HFF-Myc (cell line): ENCODE measurements at regions not wholly inside any gene's neighbourhood (a gene's known extent, or its start where the extent isn't known, plus 50 kb on each side); places are given as distances from the start of the nearest gene placed in this dataset.
A peak's percentile ranks its signal among the peaks of the same experiment; 100 is the strongest.

Source experiments
- DNase-seq: peaks from one replicate; pipeline ENCODE4 v3.0.0-alpha.2; 2011; ENCODE audit warnings: low read depth; ENCODE audit errors: extremely low read depth
- H3K4me3 ChIP-seq: replicated peaks from 2 replicates; pipeline ENCODE4 v1.5.1; 2011; ENCODE audit warnings: low read depth, mild to moderate bottlenecking, control low read depth, low read length
- TF ChIP-seq, protein P1 (sequence below): IDR thresholded peaks from 2 replicates; pipeline ENCODE4 v1.5.1; 2012; ENCODE audit warnings: mild to moderate bottlenecking, low read depth, low read length, control low read depth; ENCODE audit errors: missing control alignments

DNA sequence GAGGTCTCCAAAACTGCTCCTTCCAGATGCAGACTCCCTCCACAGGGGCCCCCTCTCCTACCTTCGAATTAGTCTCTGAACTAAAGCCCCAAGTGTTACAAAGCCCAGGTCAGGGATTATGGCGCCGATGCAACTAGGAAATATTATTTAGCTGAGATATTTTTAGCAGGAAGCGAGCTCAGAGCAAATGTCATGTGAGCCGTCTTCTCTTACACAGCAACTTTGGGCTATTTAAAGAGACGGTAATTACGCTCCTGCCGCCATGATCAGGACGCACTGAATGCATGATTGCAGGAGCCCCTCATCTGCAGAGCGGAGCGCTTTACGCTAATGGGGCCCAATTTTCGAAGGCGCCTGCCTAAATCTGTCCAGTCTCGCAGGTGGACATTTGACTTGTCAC lies 55.3 kb upstream of the TARDBP start:
- no peak for DNase-seq
- H3K4me3 ChIP-seq = no peak overlapping the region
- TF ChIP-seq, protein P1, sequence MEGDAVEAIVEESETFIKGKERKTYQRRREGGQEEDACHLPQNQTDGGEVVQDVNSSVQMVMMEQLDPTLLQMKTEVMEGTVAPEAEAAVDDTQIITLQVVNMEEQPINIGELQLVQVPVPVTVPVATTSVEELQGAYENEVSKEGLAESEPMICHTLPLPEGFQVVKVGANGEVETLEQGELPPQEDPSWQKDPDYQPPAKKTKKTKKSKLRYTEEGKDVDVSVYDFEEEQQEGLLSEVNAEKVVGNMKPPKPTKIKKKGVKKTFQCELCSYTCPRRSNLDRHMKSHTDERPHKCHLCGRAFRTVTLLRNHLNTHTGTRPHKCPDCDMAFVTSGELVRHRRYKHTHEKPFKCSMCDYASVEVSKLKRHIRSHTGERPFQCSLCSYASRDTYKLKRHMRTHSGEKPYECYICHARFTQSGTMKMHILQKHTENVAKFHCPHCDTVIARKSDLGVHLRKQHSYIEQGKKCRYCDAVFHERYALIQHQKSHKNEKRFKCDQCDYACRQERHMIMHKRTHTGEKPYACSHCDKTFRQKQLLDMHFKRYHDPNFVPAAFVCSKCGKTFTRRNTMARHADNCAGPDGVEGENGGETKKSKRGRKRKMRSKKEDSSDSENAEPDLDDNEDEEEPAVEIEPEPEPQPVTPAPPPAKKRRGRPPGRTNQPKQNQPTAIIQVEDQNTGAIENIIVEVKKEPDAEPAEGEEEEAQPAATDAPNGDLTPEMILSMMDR = no peak

DNA sequence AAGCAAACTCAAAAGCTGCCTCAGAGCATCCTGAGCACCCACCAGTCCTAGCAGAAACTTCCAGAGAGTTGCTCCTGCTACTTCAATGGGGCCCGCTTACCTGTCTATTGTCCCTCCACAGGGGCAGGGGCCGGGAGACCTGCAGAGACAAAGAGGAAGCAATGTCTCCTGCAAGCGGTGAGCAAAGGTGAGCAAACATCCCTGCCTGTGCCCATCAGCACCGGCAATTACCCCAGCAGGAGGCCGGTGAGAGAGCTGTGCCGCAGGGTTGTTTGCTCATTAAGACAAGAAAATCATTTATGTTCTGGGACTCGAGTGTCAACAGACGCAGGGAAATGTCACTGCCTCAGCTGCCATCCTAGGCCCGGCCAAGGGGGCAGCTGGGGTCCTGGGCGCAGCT lies 53.8 kb upstream of the TARDBP start:
- no peak for DNase-seq
- TF ChIP-seq, protein P1 = no peak
- H3K4me3 ChIP-seq = no peak overlapping the region

DNA sequence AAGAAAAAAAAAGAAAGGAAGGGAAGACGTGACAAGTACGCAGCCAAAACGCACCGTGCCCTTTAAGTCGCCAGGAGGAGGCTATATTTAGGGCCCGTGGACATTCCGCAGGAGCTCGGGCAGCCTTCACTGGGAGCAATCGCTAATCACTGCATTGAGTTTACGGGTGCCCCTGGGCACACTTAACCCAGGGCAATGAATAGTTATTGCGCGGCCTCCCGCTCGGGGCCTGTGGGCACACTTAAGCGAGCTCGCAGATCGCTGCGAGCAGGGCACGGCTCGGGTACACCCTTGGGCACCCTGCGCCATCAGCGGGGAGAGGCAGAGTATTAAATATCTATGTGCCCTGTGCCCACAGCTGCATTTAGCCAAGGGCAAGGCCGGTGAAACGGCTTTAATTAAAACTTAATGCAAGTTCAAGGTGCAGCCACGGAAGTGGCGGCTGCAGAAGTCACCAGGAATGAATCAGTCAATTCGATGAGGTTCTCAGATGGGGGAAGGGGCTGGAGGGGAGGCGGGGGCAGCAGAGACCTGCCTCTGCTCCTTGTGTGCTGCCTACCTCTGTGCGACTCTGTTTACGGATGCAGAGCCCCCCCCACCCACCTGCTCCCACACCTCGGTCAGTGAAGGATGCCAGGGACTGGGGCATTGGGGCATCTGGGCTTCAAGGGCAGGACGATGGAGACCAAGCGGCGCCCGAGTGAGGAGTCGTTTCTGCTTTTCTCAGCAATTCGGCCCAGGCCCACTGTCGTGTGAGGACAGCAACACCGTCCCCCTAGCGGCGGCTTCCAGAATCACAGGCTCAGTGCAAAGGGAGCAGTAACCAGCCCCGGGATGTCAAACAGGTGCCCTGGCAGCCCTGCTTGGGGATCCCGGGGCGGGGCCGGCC lies 51.8 kb upstream of the TARDBP start:
- DNase-seq = no peak
- TF ChIP-seq, protein P1 = peak; percentile 91

DNA sequence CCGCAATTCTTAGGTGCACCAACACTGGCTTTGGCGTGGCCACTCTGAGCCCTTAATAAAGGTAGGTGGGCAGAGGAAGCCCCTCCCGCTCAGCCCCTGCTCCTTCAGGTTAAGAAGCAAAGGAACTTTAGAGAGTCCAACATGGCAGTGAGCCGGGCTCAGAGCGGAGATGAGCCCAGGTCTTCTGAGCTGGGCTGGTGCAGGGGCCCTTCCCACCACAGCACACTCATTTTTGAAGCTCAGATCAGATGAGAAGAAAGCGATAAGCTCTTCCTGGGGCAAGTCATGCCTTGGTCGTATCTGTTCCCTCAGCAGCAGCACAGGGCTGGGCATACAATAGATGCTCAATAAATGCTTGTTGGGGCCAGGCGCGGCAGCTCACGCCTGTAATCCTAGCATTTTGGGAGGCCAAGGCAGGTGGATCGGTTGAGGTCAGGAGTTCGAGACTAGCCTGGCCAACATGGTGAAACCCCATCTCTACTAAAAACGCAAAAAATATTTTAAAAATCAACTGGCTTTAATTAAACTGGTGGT lies 51.1 kb upstream of the TARDBP start:
- TF ChIP-seq, protein P1 = no peak
- H3K4me3 ChIP-seq = no peak overlapping the region
- no peak for DNase-seq

More for the DNA sequence above, 51.8 kb upstream of the TARDBP start:
- H3K4me3 ChIP-seq = no peak overlapping the region

DNA sequence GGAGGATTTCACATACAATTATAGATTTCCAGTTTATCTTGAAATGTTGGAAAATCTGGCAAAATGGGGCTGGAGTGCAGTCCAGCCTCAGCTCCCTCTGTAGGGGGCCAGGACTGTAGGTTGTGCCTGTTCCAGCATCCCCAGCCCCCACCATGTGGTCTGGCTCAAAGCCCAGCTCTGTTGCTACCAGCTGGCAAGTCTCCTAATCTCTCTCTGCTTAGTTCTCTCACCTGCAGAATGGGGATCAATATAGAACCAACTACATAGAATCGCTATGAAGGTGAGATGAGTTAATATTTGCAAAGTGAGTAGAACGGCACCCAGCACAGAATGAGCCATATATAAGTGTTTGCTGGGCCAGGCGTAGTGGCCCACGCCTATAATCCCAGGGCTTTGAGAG lies 50.0 kb upstream of the TARDBP start:
- TF ChIP-seq, protein P1 = no peak
- no peak overlapping the region for H3K4me3 ChIP-seq
- DNase-seq = no peak
